ENCODE measurements at regions not wholly inside any gene's neighbourhood (a gene's known extent, or its start where the extent isn't known, plus 50 kb on each side); places are given as distances from the start of the nearest gene placed in this dataset.

DNA sequence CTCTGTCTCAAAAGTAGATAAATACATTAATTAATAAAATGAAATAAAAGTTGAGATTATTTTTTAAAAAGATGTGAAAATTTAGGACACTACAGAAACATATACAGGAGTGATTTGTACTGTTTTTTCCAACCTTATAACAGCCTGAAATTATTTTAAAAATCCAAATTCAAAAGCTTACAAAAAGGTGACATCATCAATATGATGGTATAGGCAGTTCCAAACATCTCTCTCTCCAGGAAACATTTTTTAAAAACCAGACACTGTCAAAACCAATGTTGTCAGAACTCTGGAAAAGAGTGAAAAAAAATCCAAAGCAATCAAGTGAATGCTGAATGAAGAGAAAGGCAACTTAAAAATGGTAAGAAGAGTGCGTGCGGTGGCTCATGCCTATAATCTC lies 76.7 kb downstream of the HHEX start:
- no peak for TF ChIP-seq CTCF (conservative IDR thresholded peaks at IDR 0.05)
- TF ChIP-seq ZFX (IDR thresholded peaks at IDR 0.05) = no peak
- no peak overlapping the region for H3K27ac ChIP-seq

GRCh38 chr10:92768104-92768503 lies 78.3 kb downstream of the HHEX start:
- H3K27ac ChIP-seq = no peak overlapping the region
- TF ChIP-seq ZFX (IDR thresholded peaks at IDR 0.05) (no peak), CTCF (conservative IDR thresholded peaks at IDR 0.05) (no peak)

DNA sequence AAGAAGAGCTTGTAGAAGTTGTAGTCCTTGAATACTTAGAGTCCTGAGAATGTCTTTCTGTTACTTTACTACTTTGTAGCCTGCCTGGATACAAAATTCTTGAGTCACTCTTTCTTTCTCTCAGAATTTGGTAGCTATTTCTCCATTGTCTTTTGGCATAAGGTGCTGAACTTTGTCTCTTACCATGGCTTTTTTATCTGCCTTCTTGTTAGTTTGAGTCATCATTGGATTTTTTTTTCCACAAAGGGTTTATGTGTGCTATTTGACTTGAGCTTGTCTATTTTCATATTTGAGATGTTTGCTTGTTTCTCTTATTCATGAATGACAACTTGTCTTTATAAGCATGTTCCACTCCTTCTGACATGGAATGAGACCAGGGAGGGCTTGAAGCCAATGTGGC lies 74.5 kb upstream of the EXOC6 start:
- TF ChIP-seq ZFX (IDR thresholded peaks at IDR 0.05) (no peak), CTCF (conservative IDR thresholded peaks at IDR 0.05) (no peak)
- H3K27ac ChIP-seq = no peak overlapping the region

GRCh38 chr10:92778091-92778490 lies 70.2 kb upstream of the EXOC6 start:
- TF ChIP-seq CTCF (conservative IDR thresholded peaks at IDR 0.05) (no peak), ZFX (IDR thresholded peaks at IDR 0.05) (no peak)
- H3K27ac ChIP-seq = no peak overlapping the region

- H3K27ac ChIP-seq = no peak overlapping the region
- TF ChIP-seq CTCF (conservative IDR thresholded peaks at IDR 0.05) (no peak), ZFX (IDR thresholded peaks at IDR 0.05) (no peak)
These were observed 63.2 kb upstream of the EXOC6 start for GRCh38 chr10:92785118-92785517.

GRCh38 chr10:92787557-92788152 lies 60.7 kb upstream of the EXOC6 start:
- no peak for TF ChIP-seq ZFX (IDR thresholded peaks at IDR 0.05)
- TF ChIP-seq CTCF (conservative IDR thresholded peaks at IDR 0.05) = no peak
- no peak overlapping the region for H3K27ac ChIP-seq

DNA sequence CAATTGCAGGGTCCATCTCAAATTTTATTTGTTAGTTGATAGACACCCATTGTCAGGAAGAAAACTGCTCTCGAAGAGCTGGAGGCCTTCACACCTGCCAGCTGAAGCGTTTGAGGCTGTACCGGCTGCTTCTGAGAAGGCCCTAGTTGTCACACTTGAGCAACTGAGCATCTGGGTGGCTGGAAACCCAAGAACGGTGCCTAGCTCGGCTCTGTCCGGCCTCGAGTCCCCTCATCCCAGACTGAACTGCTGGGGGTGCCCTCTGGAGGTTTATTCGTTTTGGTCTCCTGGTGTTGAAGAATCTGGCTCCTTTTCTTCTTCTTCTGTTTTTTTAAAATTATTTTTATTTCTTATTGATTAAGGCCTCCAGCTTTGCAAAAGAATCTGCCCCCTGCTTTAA lies 59.3 kb upstream of the EXOC6 start:
- H3K27ac ChIP-seq = no peak overlapping the region
- TF ChIP-seq CTCF (conservative IDR thresholded peaks at IDR 0.05) (no peak), ZFX (IDR thresholded peaks at IDR 0.05) (no peak)

All from C4-2B (cell line).